ENCODE measurements at regions not wholly inside any gene's neighbourhood (a gene's known extent, or its start where the extent isn't known, plus 50 kb on each side); places are given as distances from the start of the nearest gene placed in this dataset.

- no peak for TF ChIP-seq CTCF (IDR thresholded peaks at IDR 0.05)
- no peak for TF ChIP-seq POLR2A (IDR thresholded peaks at IDR 0.05)
These were observed 228.8 kb downstream of the OMA1 start for GRCh38 chr1:58317694-58318093.
